Progenitor cell of endocrine pancreas (in vitro differentiated cells): ENCODE measurements at regions not wholly inside any gene's neighbourhood (a gene's known extent, or its start where the extent isn't known, plus 50 kb on each side); places are given as distances from the start of the nearest gene placed in this dataset.
A peak's percentile ranks its signal among the peaks of the same experiment; 100 is the strongest.

Experiments used
- DNase-seq: peaks from one replicate; pipeline ENCODE4 v3.0.0; 2021; ENCODE audit warnings: low spot score; ENCODE audit not compliant: unreplicated experiment
- H3K27ac Mint-ChIP-seq: 2 replicates; pipeline ENCODE4 v1.8.0; 2021; ENCODE audit warnings: mild to moderate bottlenecking, moderate library complexity, mixed read lengths
- H3K27me3 Mint-ChIP-seq: 2 replicates; pipeline ENCODE4 v1.8.0; 2021; ENCODE audit warnings: mixed read lengths
- H3K36me3 Mint-ChIP-seq: 2 replicates; pipeline ENCODE4 v1.8.0; 2022; ENCODE audit warnings: mixed read lengths; ENCODE audit not compliant: insufficient read depth
- H3K4me1 Mint-ChIP-seq: 2 replicates; pipeline ENCODE4 v1.8.0; 2021; ENCODE audit warnings: low read depth, mixed read lengths
- H3K4me3 Mint-ChIP-seq: 2 replicates; pipeline ENCODE4 v1.8.0; 2021; ENCODE audit warnings: low read depth, mild to moderate bottlenecking, moderate library complexity, mixed read lengths
- H3K9me3 Mint-ChIP-seq: 2 replicates; pipeline ENCODE4 v1.8.0; 2021; ENCODE audit warnings: low read depth, mixed read lengths
- CTCF ChIP-seq: fragments of 200-600 bp; sonication (generic); IDR thresholded peaks from one replicate; pipeline ENCODE4 v1.5.0; 2021; ENCODE audit warnings: antibody characterized with exemption, mild to moderate bottlenecking; ENCODE audit not compliant: unreplicated experiment

GRCh38 chr9:75231167-75231566 lies 142.9 kb downstream of the OSTF1 start:
- no peaks in the 10 kb centered on the region for H3K27me3 Mint-ChIP-seq

GRCh38 chr9:75233011-75233410 lies 144.7 kb downstream of the OSTF1 start:
- no peak for TF ChIP-seq CTCF
- Mint-ChIP-seq H3K36me3 (no peaks in the 10 kb centered on the region), H3K4me1 (peaks cover 10% of the 10 kb centered on the region), H3K27me3 (no peaks in the 10 kb centered on the region), H3K27ac (no peak overlapping the region), H3K9me3 (peaks cover 4% of the 10 kb centered on the region), H3K4me3 (no peak overlapping the region)
- DNase-seq, result no peak

More at GRCh38 chr9:75231167-75231566, 142.9 kb downstream of the OSTF1 start:
- Mint-ChIP-seq H3K27ac (no peak overlapping the region), H3K4me3 (no peak overlapping the region), H3K36me3 (no peaks in the 10 kb centered on the region), H3K4me1 (peaks cover 10% of the 10 kb centered on the region), H3K9me3 (peaks cover 12% of the 10 kb centered on the region)
- no peak for DNase-seq
- no peak for TF ChIP-seq CTCF

- no peaks in the 10 kb centered on the region for H3K36me3 Mint-ChIP-seq
- peaks cover 4% of the 10 kb centered on the region for H3K9me3 Mint-ChIP-seq
- TF ChIP-seq CTCF, result no peak
- no peak overlapping the region for H3K27ac Mint-ChIP-seq
- H3K4me3 Mint-ChIP-seq, result no peak overlapping the region
- peaks cover 3% of the 10 kb centered on the region for H3K27me3 Mint-ChIP-seq
- no peak for DNase-seq
- H3K4me1 Mint-ChIP-seq, result no peaks in the 10 kb centered on the region
These were observed 147.3 kb downstream of the OSTF1 start for GRCh38 chr9:75235632-75236031.

GRCh38 chr9:75238311-75238976 lies 150.1 kb downstream of the OSTF1 start:
- Mint-ChIP-seq H3K27ac (no peak overlapping the region), H3K27me3 (peaks cover 3% of the 10 kb centered on the region), H3K4me3 (no peak overlapping the region), H3K9me3 (peaks cover 4% of the 10 kb centered on the region), H3K36me3 (no peaks in the 10 kb centered on the region), H3K4me1 (no peaks in the 10 kb centered on the region)
- peak; percentile 71 for TF ChIP-seq CTCF
- DNase-seq, result peak; percentile 36

- no peaks in the 10 kb centered on the region for H3K36me3 Mint-ChIP-seq
- no peak overlapping the region for H3K4me3 Mint-ChIP-seq
- H3K9me3 Mint-ChIP-seq, result peaks cover 4% of the 10 kb centered on the region
- TF ChIP-seq CTCF, result no peak
- no peaks in the 10 kb centered on the region for H3K4me1 Mint-ChIP-seq
- no peak for DNase-seq
- H3K27me3 Mint-ChIP-seq, result peaks cover 3% of the 10 kb centered on the region
- no peak overlapping the region for H3K27ac Mint-ChIP-seq
These were observed 150.9 kb downstream of the OSTF1 start for GRCh38 chr9:75239176-75239575.
